ENCODE measurements at regions not wholly inside any gene's neighbourhood (a gene's known extent, or its start where the extent isn't known, plus 50 kb on each side); places are given as distances from the start of the nearest gene placed in this dataset.
"Not testable (repeated sequence)": the region's sequence is repeated elsewhere in the genome, so short reads cannot be mapped to it uniquely, and the experiment has no call there.

DNA sequence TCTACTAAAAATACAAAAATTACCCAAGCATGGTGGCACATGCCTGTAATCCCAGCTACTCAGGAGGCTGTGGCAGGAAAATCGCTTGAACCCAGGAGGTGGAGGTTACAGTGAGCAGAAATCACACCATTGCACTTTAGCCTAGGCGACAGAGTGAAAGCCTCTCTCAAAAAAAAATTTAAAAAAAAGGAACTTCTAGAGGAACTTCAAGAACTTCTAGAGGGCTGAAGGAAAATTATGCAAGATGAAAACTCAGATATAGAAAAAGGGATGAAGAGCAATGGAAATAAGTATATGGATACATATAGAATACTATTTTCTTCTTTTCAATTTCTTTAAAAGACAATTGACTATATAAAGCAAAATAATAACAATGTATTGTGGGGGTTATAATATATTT is 51.2 kb upstream of the PRR5 start:
- DNase-seq (ENCODE audit: low read depth in 4 of 4, low spot score in 1 of 4): no peak

DNA sequence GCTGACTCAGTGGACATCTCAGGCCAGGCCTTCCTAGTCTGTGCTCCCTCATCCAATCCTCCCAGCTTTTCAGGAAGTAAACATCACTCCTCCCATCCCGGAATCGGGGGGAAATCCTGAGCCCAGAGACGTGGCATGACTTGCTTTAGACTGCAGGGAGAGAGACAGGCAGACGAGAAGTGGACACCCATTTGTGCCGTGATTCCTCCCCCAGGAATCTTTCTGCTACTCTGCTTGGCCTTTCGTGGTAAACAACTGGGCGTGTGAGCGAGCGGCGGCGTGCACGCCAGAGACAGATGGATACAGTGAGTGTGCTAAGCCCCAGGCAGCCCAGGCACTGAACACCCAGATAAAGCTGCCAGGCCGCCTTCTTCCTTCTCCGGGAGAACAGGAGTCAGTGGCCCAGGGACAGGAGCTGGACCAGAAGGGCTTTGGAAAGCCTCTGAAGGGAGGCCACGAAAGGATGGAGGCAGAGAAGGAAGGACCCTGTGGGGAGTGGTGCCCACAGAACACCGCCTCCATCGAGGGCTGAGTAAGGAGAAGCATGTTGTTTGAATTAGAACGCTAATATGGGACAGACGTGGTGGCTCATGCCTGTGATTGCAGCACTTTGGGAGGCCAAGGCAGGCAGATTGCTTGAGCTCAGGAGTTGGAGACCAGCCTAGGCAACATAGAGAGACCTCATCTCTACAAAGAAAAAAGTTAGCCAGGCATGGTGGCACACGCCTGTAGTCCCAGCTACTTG is 53.0 kb upstream of the PRR5 start:
- no peak for DNase-seq (ENCODE audit: low read depth in 4 of 4, low spot score in 1 of 4)

DNA sequence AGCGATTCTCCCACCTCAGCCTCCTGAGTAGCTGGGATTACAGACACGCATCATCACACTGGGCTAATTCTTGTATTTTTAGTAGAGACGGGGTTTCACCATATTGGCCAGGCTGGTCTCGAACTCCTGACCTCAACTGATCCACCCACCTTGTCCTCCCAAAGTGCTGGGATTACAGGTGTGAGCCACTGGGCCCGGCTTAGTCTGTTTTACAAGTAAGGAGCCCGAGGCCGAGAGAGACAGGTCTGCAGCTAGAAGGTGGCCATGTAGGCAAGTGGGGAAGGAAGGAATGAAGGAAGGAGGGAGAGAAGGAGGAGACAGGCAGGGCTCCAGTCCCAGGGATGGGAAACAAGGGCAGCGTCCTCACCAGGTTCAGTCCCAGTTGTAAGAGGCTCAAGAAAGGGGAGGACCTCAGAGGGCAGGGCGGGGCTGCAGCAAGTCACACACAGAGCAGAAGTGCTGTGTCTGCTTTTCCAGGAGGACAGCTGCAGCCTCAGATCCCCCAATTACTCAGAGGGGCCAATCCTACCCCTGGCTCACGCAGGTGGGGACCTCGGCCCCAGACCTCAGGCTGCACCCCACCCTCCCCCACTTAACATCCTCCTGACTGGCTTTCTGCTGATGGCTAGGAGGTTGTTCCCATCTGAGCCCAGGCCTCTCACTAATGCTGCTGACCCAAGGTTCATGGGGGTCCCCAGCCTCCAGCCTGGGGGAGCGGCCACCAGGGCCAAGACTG is 53.8 kb upstream of the PRR5 start:
- DNase-seq (ENCODE audit: low read depth in 4 of 4, low spot score in 1 of 4): no peak

DNA sequence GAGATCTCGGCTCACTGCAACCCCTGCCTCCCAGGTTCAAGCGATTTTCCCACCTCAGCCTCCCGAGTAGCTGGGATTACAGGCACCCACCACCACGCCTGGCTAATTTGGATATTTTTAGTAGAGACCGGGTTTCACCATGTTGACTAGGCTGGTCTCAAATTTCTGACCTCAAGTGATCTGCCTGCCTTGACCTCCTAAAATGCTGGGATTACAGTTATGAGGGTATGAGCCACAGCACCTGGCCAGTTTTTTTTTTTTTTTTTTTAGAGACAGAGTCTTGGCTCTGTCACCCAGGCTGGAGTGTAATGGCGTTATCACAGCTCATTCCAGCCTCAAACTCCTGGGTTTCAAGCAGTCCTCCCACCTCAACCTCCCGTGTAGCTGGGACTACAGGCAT is 54.9 kb upstream of the PRR5 start:
- DNase-seq (ENCODE audit: low read depth in 4 of 4, low spot score in 1 of 4): no peak

DNA sequence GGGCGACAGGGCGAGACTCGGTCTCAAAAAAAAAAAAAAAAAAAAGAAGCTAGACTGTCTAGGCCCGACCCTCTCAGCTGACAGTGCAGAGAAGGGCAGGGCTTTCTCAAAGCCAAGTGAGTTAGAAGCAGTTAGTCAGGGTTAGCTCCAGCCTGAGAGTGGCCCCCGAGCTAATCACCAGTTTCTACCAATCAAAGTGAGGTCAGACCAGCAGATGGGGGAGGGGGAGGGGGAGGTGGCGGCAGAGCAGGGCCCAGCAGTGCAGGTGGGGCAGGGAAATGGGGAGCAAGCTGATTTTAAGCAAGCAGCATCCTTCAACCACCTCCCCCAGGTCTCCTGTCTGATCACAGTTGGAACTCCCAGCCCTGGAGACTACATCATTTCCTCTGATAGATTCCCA is 55.3 kb upstream of the PRR5 start:
- DNase-seq (ENCODE audit: low read depth in 4 of 4, low spot score in 1 of 4): no peak

DNA sequence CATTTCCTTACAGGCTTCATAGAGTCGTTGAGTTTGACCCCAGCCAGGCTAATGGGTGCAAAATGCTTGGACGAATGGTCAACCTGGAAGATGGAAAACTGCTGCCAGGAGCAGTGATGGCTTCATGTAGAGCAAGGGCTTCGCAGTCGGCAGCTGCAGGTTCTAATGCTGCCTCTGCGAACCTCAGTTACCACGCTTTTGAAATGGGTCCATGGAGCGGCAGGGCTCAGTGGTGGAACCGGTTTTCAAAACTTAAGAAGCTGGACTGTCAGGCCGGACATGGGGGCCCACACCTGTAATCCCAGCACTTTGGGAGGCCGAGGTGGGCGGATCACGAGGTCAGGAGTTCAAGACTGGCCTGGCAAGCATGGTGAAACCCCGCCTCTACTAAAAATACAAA is 55.9 kb upstream of the PRR5 start:
- no peak for DNase-seq (ENCODE audit: low read depth in 4 of 4, low spot score in 1 of 4)

DNA sequence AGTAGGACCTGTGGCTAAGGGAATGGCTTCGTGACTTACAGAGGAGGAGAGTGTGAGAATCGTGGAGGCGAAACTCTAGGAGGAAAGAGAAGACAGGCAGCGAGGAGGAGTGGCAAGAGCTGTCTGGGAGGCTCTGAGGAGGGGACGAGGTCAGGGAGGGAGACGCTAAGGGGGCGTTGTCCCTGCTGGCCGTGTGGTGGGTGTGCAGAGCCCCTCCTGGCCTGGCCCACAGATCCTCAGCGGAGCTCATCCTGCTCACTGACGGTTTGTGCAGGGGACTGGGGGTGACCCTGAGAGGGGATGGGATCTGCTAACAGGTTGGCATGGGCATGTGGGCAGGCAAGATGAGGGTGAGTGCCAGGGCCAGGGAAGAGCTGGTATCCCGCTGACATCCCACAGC is 56.5 kb upstream of the PRR5 start:
- DNase-seq (ENCODE audit: low read depth in 4 of 4, low spot score in 1 of 4): no peak

DNA sequence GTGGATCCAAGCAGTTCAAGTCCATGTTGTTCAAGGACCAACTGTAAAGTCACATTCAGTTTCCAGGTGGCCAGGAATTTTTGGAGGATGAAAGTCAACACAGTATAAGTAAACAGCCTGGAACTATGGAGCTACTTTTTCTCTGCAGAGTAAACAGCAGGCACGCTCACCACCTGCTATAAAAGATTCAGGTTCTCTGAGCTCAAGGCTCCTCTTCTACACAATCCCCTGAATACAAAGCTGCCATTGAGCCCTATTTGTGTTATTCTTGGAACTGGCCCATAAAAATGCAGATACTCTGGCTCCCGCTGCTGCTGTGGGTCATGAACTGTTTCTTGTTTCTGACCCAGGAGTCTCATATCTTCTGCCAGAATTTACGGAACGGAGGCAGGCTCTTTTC is 56.9 kb upstream of the PRR5 start:
- DNase-seq (ENCODE audit: low read depth in 4 of 4, low spot score in 1 of 4): no peak

DNA sequence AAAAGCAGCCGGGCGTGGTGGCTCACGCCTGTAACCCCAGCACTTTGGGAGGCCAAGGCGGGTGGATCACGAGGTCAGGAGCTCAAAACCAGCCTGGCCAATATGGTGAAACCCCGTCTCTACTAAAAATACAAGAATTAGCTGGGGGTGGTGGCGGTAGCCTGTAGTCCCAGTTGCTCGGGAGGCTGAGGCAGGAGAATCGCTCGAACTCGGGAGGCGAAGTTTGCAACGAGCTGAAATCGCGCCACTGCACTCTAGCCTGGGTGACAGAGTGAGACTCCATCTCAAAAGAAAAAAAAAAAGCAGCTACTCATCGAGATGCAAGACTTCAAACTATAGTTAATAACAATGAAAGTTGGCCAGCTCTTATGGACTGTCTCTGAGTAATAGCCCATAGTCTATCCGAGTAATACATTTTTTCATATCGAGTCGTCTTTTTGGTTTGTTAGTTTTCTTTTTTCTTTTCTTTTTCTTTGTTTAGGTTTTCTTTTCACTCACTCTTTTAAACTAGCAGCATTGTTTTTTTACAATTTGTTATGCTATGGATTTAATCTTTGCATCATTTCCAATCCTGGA is 58.4 kb upstream of the PRR5 start:
- not testable (repeated sequence) for DNase-seq (ENCODE audit: low read depth in 4 of 4, low spot score in 1 of 4)

DNA sequence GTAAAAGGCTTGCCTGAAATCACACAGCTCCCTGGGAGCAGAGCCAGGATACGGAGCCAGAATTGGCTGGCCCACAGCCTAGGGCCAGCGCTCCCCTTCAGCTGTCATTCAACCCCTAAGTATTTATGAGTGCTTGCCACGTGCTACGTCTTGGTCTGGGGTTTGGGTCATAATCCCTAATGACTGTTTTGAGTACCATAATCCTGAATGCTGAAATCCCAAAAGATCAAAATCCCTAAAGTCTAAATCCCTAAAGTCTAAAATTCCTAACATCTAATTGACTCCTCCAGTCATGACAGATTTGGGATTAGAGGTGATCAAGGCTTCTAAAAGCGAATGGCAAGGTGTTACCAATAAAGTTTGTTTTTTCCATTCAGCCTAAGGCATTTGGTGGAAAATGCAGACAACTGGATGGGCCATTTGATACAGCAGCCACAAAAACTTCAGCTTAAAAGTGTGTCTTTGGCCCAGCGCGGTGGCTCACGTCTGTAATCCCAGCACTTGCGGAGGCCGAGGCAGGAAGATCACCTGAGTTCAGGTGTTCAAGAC is 59.8 kb upstream of the PRR5 start:
- no peak for DNase-seq (ENCODE audit: low read depth in 4 of 4, low spot score in 1 of 4)

DNA sequence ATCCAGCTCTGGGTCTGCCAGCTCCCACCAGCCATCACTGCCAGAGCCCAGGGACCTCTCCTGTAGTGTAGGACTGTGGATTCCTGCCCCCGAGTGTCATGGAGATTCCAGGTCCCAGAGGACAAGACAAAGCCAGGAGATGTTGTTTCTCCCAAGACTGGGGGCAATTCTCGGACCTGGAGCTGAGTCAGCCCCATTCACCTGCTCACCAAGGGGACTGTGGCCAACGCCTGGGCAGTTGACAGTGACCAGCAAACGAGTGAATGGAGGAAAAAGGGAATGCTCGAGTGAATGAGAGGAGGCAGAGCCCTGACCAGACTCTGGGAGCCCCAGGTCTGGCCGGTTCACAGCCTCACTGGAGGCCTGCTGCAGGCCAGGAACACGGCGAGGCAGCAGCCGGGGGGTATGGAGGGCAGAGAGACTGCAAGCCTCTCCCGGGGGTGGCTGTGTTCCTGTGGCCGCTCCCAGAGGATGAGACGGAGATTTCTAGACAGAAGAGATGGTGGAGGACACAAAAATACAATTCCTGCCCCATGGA is 61.3 kb upstream of the PRR5 start:
- no peak for DNase-seq (ENCODE audit: low read depth in 4 of 4, low spot score in 1 of 4)

DNA sequence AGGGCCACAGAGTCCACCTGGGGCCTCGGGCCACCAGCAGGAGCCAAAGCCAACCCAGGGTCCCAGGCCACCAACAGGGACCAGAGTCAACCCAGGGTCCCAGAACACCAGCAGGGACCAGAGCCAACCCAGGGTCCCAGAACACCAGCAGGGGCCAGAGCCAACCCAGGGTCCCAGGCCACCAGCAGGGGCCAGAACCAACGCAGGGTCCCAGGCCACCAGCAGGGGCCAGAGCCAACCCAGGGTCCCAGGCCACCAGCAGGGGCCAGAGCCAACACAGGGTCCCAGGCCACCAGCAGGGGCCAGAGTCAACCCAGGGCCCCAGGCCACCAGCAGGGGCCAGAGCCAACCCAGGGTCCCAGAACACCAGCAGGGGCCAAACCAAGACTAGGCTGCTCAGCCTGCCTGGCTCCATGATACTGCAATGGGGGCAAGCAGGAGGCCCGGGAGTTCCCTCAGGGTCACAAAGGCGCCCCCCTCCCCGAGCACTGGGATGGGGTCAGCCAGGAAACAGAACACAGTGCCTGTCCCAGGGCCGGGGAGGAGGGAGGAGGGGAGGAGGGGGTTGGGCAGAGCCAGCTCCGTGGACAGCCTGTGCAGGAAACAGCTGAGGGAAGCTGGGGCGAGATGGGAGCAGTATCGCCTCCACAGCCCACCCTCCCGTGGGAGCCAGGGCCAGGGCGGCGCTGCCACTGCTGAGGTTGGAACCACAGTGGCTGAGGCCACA is 62.0 kb upstream of the PRR5 start:
- no peak for DNase-seq (ENCODE audit: low read depth in 4 of 4, low spot score in 1 of 4)

DNA sequence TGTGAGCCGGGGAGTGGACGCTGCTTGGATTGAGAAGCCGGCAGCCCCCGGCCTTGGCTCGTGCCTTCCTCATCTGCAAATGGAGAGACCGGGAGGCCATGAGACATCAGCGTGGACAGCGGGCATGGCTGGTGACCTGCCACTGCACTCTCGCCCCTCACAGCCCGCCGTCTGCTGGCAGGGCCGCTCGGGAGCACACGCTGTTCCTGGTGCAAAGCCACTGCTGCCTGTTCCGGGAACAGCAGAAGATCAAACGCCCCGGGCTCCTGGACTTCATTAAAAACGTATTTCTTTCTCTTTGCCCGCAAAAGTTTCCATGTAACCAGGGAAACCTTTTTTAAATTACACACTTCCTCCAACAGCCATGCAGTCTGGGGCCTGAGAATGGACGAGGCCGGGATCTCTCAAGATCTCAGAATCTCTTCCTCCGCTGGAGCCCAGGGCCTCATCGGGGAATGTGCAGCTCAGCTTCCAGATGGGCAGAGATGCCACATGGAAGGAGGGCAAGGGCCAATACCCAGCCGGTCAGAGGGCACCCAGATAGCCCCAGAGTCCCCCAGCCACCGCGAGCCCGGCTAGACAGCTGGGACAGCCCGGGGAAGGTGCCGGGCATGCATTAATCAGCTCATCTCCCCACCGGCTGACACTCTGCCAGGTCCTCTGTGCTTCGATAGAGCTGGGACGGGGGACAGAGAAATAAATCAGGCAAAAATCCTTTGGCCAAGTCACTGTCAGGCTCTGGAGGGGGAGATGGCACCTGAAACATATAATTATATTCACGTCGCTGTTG is 62.8 kb upstream of the PRR5 start:
- no peak for DNase-seq (ENCODE audit: low read depth in 4 of 4, low spot score in 1 of 4)

DNA sequence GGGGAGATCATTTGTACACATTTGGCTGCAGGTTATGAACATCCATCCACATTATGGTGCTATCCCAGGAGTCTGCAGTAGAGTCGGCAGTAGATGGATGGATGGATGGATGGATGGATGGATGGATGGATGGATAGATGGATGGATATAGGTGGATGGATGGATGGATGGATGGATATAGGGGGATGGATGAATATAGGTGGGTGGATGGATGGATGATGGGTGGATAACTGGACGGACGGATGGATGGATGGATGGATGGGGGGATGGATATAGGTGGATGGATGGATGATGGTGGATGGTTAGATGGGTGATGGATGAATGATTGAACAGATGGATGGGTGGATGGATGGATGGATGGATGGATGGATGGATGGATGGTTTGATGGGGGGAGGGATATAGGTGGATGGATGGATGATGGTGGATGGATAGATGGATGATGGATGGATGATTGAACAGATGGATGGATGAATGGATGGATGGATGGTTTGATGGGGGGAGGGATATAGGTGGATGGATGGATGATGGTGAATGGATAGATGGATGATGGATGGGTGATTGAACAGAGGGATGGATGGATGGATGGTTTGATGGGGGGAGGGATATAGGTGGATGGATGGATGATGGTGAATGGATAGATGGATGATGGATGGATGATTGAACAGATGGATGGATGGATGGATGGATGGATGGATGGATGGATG is 65.3 kb upstream of the PRR5 start:
- not testable (repeated sequence) for DNase-seq (ENCODE audit: low read depth in 4 of 4, low spot score in 1 of 4)

DNA sequence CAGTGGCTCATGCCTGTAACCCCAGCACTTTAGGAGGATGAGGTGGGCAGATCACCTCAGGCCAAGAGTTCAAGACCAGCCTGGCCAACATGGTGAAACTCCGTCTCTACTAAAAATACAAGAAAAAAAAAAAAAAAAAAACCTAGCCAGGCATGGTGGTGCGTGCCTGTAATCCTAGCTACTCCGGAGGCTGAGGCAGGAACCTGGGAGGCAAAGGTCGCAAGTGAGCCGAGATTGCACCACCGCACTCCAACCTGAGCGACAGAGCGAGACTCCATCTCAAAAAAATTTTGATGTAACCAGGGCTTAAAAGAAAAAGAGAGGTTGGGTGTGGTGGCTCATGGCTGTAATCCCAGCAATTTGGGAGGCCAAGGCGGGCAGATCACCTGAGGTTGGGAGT is 66.4 kb upstream of the PRR5 start:
- not testable (repeated sequence) for DNase-seq (ENCODE audit: low read depth in 4 of 4, low spot score in 1 of 4)

DNA sequence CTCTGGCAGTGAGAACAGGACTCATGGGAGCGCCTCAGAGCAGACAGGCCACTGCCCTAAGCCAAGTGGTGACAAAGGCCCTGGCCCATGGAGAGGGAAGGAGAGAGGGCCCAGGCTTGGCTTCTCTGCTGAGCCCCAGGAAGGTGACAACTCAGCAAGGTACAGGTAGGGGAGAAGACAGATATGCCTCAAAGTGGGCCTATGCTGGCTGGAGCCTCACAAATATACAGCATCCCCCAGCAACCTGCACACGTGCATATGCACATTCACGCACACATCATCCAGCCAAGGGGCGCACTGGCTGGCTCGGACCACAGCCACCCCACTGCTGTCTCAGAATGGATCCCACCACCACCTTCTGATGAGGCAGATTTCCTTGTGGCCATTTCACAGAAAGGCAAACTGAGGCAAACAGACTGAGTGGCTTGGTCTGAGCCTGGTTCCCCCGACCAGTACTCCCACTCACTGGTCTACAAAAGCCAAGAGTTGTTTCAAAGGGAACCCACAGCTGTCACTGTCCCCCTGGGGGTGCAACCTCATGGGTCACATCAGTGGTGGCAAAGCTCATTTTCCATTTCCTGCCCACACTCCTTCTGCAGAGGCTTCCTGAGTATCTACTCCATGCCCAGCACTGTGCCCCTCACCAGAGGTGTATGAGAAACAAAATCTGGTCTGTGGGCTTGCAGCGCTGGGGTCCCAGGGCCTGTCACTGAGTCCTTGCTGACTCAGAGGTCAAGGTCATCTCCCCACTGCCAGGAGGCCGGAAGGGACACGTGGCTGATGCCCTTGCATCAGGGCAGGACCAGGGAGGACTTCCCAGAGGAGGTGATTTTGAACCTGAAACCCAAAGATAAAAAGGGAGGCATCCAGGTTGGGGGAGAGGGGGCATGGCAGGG is 67.3 kb upstream of the PRR5 start:
- no peak for DNase-seq (ENCODE audit: low read depth in 4 of 4, low spot score in 1 of 4)

DNA sequence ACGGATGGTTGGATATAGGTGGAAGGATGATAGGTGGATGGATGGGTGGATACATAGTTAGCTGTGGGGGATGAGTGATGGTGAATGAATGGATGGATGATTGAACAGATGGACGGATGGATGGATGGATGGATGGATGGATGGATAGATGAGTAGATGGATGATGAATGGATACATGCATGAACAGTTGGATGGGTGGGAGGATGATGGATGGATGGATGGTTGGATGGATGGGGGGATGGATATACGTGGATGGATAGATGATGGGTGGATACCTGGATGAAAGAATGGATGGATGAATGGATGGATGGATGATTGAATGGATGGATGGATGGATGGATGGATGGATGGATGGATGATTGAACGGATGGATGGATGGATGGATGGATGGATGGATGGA is 68.4 kb upstream of the PRR5 start:
- no peak for DNase-seq (ENCODE audit: low read depth in 4 of 4, low spot score in 1 of 4)

DNA sequence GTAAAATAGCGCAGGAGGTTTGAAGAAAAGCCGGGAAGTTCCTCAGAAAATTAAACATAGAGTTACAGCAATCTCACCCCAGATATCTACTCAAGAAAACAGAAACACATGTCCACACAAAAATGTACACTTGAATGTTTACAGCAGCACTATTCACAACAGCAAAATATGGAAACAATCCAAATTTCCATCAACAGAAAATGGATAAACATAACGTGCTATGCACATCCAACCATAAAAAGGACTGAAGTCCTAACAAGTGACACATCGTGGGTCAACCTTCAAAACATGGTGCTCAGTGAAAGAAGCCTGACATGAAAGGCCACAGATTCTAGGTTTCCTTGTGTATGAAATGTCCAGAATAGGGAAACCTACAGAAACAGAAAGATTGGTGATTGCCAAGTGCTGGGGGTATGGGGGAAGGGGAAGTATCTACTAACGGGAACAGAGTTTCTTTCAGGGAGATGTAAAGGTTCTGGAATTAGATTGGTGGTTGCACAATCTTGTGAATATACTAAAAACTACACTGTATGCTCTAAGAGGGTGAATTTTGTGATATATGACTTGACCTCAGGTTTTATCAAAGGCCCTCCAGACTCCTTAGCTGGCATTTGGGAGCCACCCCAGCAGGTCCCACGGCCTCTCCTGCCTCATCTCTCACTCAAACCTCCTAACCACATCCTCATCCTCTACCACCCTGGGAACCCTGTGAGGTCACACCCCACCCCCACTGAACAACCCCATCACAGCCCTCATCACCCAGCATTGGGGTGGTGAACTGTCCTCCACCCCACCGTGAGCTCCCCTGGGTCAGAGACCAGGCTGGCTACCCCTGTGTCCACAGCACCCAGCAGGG is 69.2 kb upstream of the PRR5 start:
- DNase-seq (ENCODE audit: low read depth in 4 of 4, low spot score in 1 of 4): no peak
